ENCODE measurements at regions not wholly inside any gene's neighbourhood (a gene's known extent, or its start where the extent isn't known, plus 50 kb on each side); places are given as distances from the start of the nearest gene placed in this dataset.

DNA sequence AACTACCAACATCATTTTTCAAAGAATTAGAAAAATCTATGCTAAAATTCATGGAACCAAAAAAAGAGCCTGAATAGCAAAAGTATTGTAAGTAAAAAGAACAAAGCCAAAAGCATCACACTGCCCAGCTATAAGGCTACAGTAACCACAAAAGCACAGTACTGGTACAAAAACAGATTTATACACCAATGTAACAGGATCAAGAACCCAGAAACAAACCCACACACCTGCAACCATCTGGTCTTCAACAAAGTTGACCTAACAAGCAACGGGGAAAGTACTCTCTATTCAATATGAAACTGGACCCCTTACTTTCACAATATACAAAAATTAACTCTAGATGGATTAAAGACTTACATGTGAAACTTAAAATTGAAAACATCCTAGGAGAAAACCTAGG is 94.2 kb upstream of the TARS1 start:
- no peak overlapping the region for H3K4me3 ChIP-seq (ENCODE audit: control insufficient read depth, low read depth, low read length)
- TF ChIP-seq, protein P1, sequence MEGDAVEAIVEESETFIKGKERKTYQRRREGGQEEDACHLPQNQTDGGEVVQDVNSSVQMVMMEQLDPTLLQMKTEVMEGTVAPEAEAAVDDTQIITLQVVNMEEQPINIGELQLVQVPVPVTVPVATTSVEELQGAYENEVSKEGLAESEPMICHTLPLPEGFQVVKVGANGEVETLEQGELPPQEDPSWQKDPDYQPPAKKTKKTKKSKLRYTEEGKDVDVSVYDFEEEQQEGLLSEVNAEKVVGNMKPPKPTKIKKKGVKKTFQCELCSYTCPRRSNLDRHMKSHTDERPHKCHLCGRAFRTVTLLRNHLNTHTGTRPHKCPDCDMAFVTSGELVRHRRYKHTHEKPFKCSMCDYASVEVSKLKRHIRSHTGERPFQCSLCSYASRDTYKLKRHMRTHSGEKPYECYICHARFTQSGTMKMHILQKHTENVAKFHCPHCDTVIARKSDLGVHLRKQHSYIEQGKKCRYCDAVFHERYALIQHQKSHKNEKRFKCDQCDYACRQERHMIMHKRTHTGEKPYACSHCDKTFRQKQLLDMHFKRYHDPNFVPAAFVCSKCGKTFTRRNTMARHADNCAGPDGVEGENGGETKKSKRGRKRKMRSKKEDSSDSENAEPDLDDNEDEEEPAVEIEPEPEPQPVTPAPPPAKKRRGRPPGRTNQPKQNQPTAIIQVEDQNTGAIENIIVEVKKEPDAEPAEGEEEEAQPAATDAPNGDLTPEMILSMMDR (IDR thresholded peaks at IDR 0.05; ENCODE audit: control insufficient read depth, insufficient read depth, low read depth, low read length, missing control alignments): no peak
- DNase-seq (ENCODE audit: low read depth): no peak

DNA sequence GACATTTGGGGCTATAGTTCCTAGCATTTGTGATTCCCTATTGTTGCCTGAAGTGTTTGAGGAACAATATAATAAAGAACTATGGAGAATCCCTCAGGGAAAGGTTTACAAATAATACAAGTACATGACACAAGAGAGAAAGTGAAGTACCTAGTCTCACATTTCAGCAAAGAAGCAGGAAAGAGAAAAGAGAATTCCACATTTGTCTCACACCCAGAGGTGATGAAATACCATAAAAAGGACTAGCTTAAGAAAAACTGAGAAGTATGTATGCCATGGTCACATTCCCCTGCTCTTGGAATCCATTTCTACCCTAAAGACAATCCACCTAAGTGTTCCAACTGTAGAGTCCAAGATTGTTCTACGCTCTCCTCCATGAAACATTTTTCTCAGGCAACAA is 79.0 kb upstream of the TARS1 start:
- TF ChIP-seq, protein P1 (IDR thresholded peaks at IDR 0.05; ENCODE audit: control insufficient read depth, insufficient read depth, low read depth, low read length, missing control alignments): no peak
- no peak overlapping the region for H3K4me3 ChIP-seq (ENCODE audit: control insufficient read depth, low read depth, low read length)
- no peak for DNase-seq (ENCODE audit: low read depth)

DNA sequence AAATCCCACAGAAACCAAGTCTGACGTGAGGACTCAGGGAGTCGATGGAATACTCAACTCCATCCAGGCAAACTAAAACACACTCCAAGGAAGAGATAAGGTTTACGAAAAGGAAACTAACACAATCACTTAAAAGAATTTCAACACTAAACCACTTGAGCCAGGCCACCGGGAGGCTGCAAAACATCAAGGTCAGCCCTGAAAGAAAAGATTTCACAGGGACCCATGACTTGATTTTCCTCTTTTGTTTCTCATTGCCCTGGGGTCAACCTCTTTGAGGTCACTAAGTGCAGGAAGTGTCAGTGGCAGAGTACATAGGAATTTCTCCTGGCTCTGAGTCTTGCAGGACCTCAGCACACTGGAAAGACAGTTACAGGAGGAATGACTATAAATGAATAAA is 77.8 kb upstream of the TARS1 start:
- no peak overlapping the region for H3K4me3 ChIP-seq (ENCODE audit: control insufficient read depth, low read depth, low read length)
- no peak for DNase-seq (ENCODE audit: low read depth)
- TF ChIP-seq, protein P1 (IDR thresholded peaks at IDR 0.05; ENCODE audit: control insufficient read depth, insufficient read depth, low read depth, low read length, missing control alignments): no peak

DNA sequence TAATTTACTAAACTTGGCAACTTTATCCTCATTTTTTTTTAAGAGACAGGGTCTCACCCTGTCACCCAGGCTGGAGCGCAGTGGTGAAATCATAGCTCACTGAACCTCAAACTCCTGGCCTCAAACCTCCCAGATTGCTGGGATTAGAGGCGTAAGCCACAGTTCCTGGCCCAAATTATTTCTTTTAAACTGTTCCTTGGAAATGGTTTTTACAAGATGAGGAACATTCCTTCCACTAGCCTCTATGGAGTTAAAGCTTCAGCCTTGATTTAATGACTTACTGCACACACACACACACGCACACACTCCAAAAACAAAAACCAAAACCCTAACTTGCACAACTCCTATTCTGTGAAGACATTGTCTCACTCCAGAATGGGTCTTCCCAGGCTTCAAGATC is 77.2 kb upstream of the TARS1 start:
- no peak overlapping the region for H3K4me3 ChIP-seq (ENCODE audit: control insufficient read depth, low read depth, low read length)
- TF ChIP-seq, protein P1 (IDR thresholded peaks at IDR 0.05; ENCODE audit: control insufficient read depth, insufficient read depth, low read depth, low read length, missing control alignments): no peak
- DNase-seq (ENCODE audit: low read depth): no peak

DNA sequence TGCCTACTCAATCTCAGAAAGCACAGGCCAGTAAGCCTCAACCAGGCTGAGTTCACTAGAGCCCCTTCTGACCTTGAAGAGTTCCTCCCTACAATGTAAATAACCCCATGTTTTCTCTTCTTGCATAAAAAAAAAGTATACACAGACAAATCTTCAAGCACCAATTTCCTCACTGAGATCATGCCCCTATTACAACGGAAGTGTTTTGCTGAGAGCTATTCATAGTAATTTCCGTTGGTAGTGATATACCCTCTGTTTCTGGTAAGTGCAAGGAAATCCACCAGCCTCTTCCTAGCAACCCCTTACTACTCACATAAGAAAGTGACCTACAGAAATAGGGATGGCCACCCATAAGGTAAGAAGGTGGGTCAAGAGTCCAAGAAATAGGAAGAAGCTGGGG is 76.4 kb upstream of the TARS1 start:
- DNase-seq (ENCODE audit: low read depth): no peak
- H3K4me3 ChIP-seq (ENCODE audit: control insufficient read depth, low read depth, low read length): no peak overlapping the region
- TF ChIP-seq, protein P1 (IDR thresholded peaks at IDR 0.05; ENCODE audit: control insufficient read depth, insufficient read depth, low read depth, low read length, missing control alignments): no peak

DNA sequence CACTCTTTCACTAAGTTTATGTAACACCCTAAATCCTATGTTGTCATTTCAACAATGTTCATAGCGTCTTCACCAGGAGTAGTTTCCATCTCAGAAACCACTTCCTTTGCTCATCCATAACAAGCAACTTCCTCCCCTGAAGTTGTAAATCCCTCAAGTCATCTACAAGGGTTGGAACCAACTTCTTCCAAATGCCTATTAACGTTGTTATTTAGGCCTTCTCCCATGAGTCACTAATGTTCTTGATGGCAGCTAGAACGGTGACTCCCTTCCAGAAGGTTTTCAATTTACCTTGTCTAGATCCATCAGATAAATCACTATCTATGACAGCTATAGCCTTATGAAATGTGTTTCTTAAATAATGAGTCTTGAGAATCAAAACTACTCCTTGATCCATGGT is 73.3 kb upstream of the TARS1 start:
- TF ChIP-seq, protein P1 (IDR thresholded peaks at IDR 0.05; ENCODE audit: control insufficient read depth, insufficient read depth, low read depth, low read length, missing control alignments): no peak
- H3K4me3 ChIP-seq (ENCODE audit: control insufficient read depth, low read depth, low read length): no peak overlapping the region
- no peak for DNase-seq (ENCODE audit: low read depth)
